CD4-positive, alpha-beta T cell (primary cell): ENCODE measurements at regions not wholly inside any gene's neighbourhood (a gene's known extent, or its start where the extent isn't known, plus 50 kb on each side); places are given as distances from the start of the nearest gene placed in this dataset.

Source experiments
- ATAC-seq: fragments of 200-7000 bp; cut with Tn5 transposase; one replicate; pipeline ENCODE4 v1.10.0; 2022; ENCODE audit warnings: mild to moderate bottlenecking; ENCODE audit not compliant: poor library complexity
- CTCF ChIA-PET: fragments of 350-600 bp; sonication (Branson Sonifier 250); formaldehyde crosslinking; loops from one replicate; lab custom pipeline; 2021; ENCODE audit warnings: antibody characterized with exemption, inconsistent platforms; lab: Charles Lee
- POLR2A ChIA-PET: fragments of 350-600 bp; sonication (Branson Sonifier 250); formaldehyde crosslinking; loops from one replicate; lab custom pipeline; 2021; ENCODE audit warnings: antibody characterized with exemption, inconsistent platforms; lab: Charles Lee
- DNase-seq, 14 experiments: peaks; one replicate each; pipeline ENCODE4 v3.0.0-alpha.2; 2013 to 2020; ENCODE audit warnings: mixed read lengths in 2 of 14
- H3K27ac ChIP-seq, 2 donors: one replicate each; pipeline versions ENCODE4 v1.5.1 to v1.7.0; 2013; ENCODE audit warnings: low read length in 2 of 2, low read depth in 1 of 2, mild to moderate bottlenecking in 1 of 2
- H3K27me3 ChIP-seq, 2 experiments: 1 replicate in 1 of 2; 2 replicates in 1 of 2; pipeline versions ENCODE4 v1.6.1 to v1.7.0; 2013; ENCODE audit warnings: low read length in 2 of 2, control low read depth in 1 of 2, mild to moderate bottlenecking in 1 of 2, moderate library complexity in 1 of 2; ENCODE audit not compliant: insufficient read depth in 2 of 2, control insufficient read depth in 1 of 2
- H3K36me3 ChIP-seq: one replicate; pipeline ENCODE4 v1.6.1; 2013; ENCODE audit warnings: low read length, control low read depth; ENCODE audit not compliant: insufficient read depth
- H3K4me1 ChIP-seq: one replicate; pipeline ENCODE4 v1.6.1; 2013; ENCODE audit warnings: low read length, control low read depth; ENCODE audit not compliant: insufficient read depth
- H3K4me3 ChIP-seq: one replicate; pipeline ENCODE4 v1.5.1; 2013; ENCODE audit warnings: mild to moderate bottlenecking, low read length, moderate library complexity
- H3K9me3 ChIP-seq, 2 experiments: 1 replicate in 1 of 2; 2 replicates in 1 of 2; pipeline versions ENCODE4 v1.6.1 to v1.7.0; 2013; ENCODE audit warnings: low read length in 2 of 2, mild to moderate bottlenecking in 2 of 2, control low read depth in 1 of 2, moderate library complexity in 1 of 2; ENCODE audit not compliant: control insufficient read depth in 1 of 2, insufficient read depth in 1 of 2
- H3K27ac Mint-ChIP-seq: one replicate; pipeline ENCODE4 v1.8.0; 2020; ENCODE audit warnings: mixed read lengths
- H3K27me3 Mint-ChIP-seq: one replicate; pipeline ENCODE4 v1.8.0; 2021; ENCODE audit warnings: mixed read lengths
- H3K36me3 Mint-ChIP-seq: one replicate; pipeline ENCODE4 v1.8.0; 2021; ENCODE audit warnings: low read depth, mixed read lengths
- H3K4me1 Mint-ChIP-seq: one replicate; pipeline ENCODE4 v1.8.0; 2021; ENCODE audit warnings: low read depth, mixed read lengths
- H3K4me3 Mint-ChIP-seq: one replicate; pipeline ENCODE4 v1.8.0; 2020; ENCODE audit warnings: mild to moderate bottlenecking, mixed read lengths
- H3K9me3 Mint-ChIP-seq: one replicate; pipeline ENCODE4 v1.8.0; 2020; ENCODE audit warnings: mixed read lengths
- intact Hi-C, 2 experiments: fragments of 100-400 bp; cut with DNase I in 1 of 2; cut with micrococcal nuclease in 1 of 2; formaldehyde crosslinking; loops; one replicate each; pipeline versions ENCODE4 v1.15.1 to v1.9.0; 2023 to 2025; cut with DNase I, micrococcal nuclease
- TF ChIP-seq, protein P1 (sequence below): fragments of 200-600 bp; IDR thresholded peaks from one replicate; pipeline ENCODE4 v1.8.0; 2022; ENCODE audit warnings: antibody characterized with exemption, mild to moderate bottlenecking

- TF ChIP-seq, protein P1, sequence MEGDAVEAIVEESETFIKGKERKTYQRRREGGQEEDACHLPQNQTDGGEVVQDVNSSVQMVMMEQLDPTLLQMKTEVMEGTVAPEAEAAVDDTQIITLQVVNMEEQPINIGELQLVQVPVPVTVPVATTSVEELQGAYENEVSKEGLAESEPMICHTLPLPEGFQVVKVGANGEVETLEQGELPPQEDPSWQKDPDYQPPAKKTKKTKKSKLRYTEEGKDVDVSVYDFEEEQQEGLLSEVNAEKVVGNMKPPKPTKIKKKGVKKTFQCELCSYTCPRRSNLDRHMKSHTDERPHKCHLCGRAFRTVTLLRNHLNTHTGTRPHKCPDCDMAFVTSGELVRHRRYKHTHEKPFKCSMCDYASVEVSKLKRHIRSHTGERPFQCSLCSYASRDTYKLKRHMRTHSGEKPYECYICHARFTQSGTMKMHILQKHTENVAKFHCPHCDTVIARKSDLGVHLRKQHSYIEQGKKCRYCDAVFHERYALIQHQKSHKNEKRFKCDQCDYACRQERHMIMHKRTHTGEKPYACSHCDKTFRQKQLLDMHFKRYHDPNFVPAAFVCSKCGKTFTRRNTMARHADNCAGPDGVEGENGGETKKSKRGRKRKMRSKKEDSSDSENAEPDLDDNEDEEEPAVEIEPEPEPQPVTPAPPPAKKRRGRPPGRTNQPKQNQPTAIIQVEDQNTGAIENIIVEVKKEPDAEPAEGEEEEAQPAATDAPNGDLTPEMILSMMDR, result no peak
- Histone ChIP-seq H3K4me1 (no peaks in the 10 kb centered on the region), H3K4me3 (no peak overlapping the region), H3K27me3 (no peaks in the 10 kb centered on the region), H3K27ac (no peak overlapping the region), H3K36me3 (no peaks in the 10 kb centered on the region), H3K9me3 (no peaks in the 10 kb centered on the region)
- Mint-ChIP-seq H3K27ac (no peak overlapping the region), H3K27me3 (peaks cover 29% of the 10 kb centered on the region), H3K36me3 (no peaks in the 10 kb centered on the region), H3K4me3 (no peak overlapping the region), H3K4me1 (no peaks in the 10 kb centered on the region), H3K9me3 (no peaks in the 10 kb centered on the region)
- intact Hi-C loops, result no loop called here
- no peak for ATAC-seq
- DNase-seq, result no peak
- CTCF ChIA-PET, result no interaction called here
- POLR2A ChIA-PET, result no interaction called here
These were observed 213.5 kb downstream of the FGF9 start for GRCh38 chr13:21884299-21884909.

DNA sequence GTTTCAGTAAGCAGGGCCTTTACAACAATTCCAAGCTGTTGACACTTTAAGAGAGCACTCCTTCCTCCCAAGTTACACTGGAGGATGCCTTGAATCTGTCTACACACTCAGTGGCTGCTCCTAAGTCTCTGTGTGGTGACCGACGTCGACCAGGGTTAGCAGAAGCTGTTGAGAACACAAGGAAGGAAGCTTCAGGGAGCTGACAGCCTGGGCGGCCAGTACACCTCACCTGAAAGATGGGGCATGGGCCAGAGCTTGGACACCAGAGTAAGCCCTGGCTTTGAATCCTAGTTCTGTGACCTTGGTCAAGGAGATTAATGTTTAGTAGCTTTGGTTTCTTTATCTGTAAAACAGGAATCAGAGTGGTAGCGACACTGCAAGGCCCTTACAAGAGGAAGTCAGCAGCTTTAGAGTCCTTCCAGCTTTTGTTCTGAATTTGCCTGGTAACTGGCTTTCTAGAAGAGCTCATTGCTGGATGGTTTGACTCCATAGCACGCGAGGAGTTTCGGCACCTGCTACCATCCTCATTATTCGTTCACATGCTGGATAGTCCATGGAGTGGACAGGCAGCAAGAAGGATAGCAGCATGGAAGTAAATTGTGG lies 214.2 kb downstream of the FGF9 start:
- no peak overlapping the region for H3K27ac ChIP-seq
- TF ChIP-seq, protein P1, result no peak
- ChIA-PET POLR2A (no interaction called here), CTCF (no interaction called here)
- Mint-ChIP-seq H3K4me1 (no peaks in the 10 kb centered on the region), H3K27me3 (peaks cover 29% of the 10 kb centered on the region), H3K36me3 (no peaks in the 10 kb centered on the region), H3K4me3 (no peak overlapping the region), H3K9me3 (no peaks in the 10 kb centered on the region), H3K27ac (no peak overlapping the region)
- H3K36me3 ChIP-seq, result no peaks in the 10 kb centered on the region
- no peaks in the 10 kb centered on the region for H3K27me3 ChIP-seq
- no peaks in the 10 kb centered on the region for H3K9me3 ChIP-seq
- intact Hi-C loops, result no loop called here
- ATAC-seq, result no peak
- H3K4me3 ChIP-seq, result no peak overlapping the region
- H3K4me1 ChIP-seq, result no peaks in the 10 kb centered on the region
- DNase-seq, result no peak

DNA sequence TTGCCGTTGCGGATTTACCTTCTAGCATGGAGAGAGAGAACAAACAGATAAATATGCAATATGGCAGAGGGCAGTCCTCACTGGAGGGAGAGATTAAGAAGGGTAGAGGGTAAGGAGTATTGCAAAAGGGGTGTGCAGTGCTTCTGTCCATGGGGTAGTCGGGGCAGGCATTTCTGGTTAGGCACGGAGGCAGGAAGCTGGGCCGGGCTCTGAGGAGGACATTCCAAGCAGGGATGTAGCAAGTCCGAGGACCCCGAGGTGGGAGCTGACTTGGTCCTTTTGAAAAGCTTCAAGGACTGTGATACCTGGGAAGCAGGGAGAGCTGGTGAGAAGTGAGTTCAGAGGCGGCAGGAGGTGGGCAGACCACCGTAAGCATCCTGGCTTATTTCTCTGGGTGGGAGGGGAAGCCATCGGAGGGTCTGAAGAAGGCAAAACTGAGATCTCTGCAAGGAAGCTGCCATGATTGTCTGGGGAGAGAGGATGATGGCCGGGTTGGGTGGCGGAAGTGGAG lies 214.9 kb downstream of the FGF9 start:
- ChIA-PET POLR2A (no interaction called here), CTCF (no interaction called here)
- no peaks in the 10 kb centered on the region for H3K4me1 ChIP-seq
- intact Hi-C loops, result no loop called here
- Mint-ChIP-seq H3K27me3 (peaks cover 29% of the 10 kb centered on the region), H3K4me3 (no peak overlapping the region), H3K9me3 (no peaks in the 10 kb centered on the region), H3K27ac (no peak overlapping the region), H3K4me1 (no peaks in the 10 kb centered on the region), H3K36me3 (no peaks in the 10 kb centered on the region)
- H3K27ac ChIP-seq, result no peak overlapping the region
- H3K27me3 ChIP-seq, result no peaks in the 10 kb centered on the region
- H3K36me3 ChIP-seq, result no peaks in the 10 kb centered on the region
- H3K4me3 ChIP-seq, result no peak overlapping the region
- no peak for DNase-seq
- ATAC-seq, result no peak
- no peaks in the 10 kb centered on the region for H3K9me3 ChIP-seq
- TF ChIP-seq, protein P1, result no peak
